Loucy (cell line): ENCODE measurements at regions not wholly inside any gene's neighbourhood (a gene's known extent, or its start where the extent isn't known, plus 50 kb on each side); places are given as distances from the start of the nearest gene placed in this dataset.
"Not testable (repeated sequence)": the region's sequence is repeated elsewhere in the genome, so short reads cannot be mapped to it uniquely, and the experiment has no call there.

Experiments
- H2AFZ ChIP-seq: fragments of 200-600 bp; sonication (generic); 2 replicates; pipeline ENCODE4 v1.6.0; 2016; ENCODE audit warnings: antibody characterized with exemption, mild to moderate bottlenecking, low read length, moderate library complexity
- H3F3A ChIP-seq: fragments of 200-600 bp; 2 replicates; pipeline ENCODE4 v1.6.0; 2016; ENCODE audit warnings: antibody characterized with exemption, low read depth, mild to moderate bottlenecking
- H3K27me3 ChIP-seq: fragments of 200-600 bp; sonication (generic); 2 replicates; pipeline ENCODE4 v1.6.1; 2014; ENCODE audit warnings: low read length, mild to moderate bottlenecking; ENCODE audit not compliant: insufficient read depth, poor library complexity, severe bottlenecking
- H3K36me3 ChIP-seq: fragments of 200-600 bp; sonication (generic); 2 replicates; pipeline ENCODE4 v1.6.1; 2016; ENCODE audit warnings: low read length; ENCODE audit not compliant: insufficient read depth
- H3K4me1 ChIP-seq: fragments of 200-600 bp; sonication (generic); 2 replicates; pipeline ENCODE4 v1.5.1; 2014; ENCODE audit warnings: low read length, mild to moderate bottlenecking; ENCODE audit not compliant: insufficient read depth, poor library complexity, severe bottlenecking
- H3K4me2 ChIP-seq: fragments of 200-600 bp; sonication (generic); 2 replicates; pipeline ENCODE4 v1.6.0; 2014; ENCODE audit warnings: antibody characterized with exemption, low read length, low read depth, mild to moderate bottlenecking; ENCODE audit not compliant: poor library complexity, severe bottlenecking
- H3K4me3 ChIP-seq: fragments of 200-600 bp; sonication (generic); 2 replicates; pipeline ENCODE4 v1.5.1; 2014; ENCODE audit warnings: low read length, mild to moderate bottlenecking, mixed read lengths; ENCODE audit not compliant: poor library complexity, severe bottlenecking
- H3K79me2 ChIP-seq: fragments of 200-600 bp; sonication (generic); 2 replicates; pipeline ENCODE4 v1.6.1; 2014; ENCODE audit warnings: low read length; ENCODE audit not compliant: insufficient read depth
- H3K9ac ChIP-seq: fragments of 200-600 bp; sonication (generic); 2 replicates; pipeline ENCODE4 v1.6.0; 2014; ENCODE audit warnings: mild to moderate bottlenecking, low read depth, low read length, moderate library complexity; ENCODE audit not compliant: poor library complexity, severe bottlenecking
- H3K9me2 ChIP-seq: fragments of 200-600 bp; sonication (generic); replicated peaks from 2 replicates; pipeline ENCODE4 v1.6.1; 2016; ENCODE audit warnings: low read depth, low read length, mixed read lengths
- H3K9me3 ChIP-seq: fragments of 200-600 bp; sonication (generic); 2 replicates; pipeline ENCODE4 v1.6.1; 2014; ENCODE audit warnings: mild to moderate bottlenecking, antibody characterized with exemption, low read length, low read depth; ENCODE audit not compliant: insufficient read depth
- H4K20me1 ChIP-seq: fragments of 200-600 bp; sonication (generic); 2 replicates; pipeline ENCODE4 v1.6.0; 2014; ENCODE audit warnings: antibody characterized with exemption, low read length, mild to moderate bottlenecking; ENCODE audit not compliant: insufficient read depth, poor library complexity, severe bottlenecking
- CTCF ChIP-seq: fragments of 200-600 bp; sonication (generic); conservative IDR thresholded peaks from 2 replicates; pipeline ENCODE4 v1.5.1; 2014; ENCODE audit warnings: mild to moderate bottlenecking, antibody characterized with exemption, low read length
- EZH2phosphoT487 ChIP-seq: fragments of 200-600 bp; IDR thresholded peaks from 2 replicates; pipeline ENCODE4 v1.6.1; 2018; ENCODE audit warnings: antibody characterized with exemption, mild to moderate bottlenecking, moderate library complexity, borderline replicate concordance

- Histone ChIP-seq H3K9ac (no peak overlapping the region), H3K27me3 (no peaks in the 10 kb centered on the region), H3K4me3 (no peak overlapping the region), H3K4me1 (peaks cover 22% of the 10 kb centered on the region), H4K20me1 (no peaks in the 10 kb centered on the region), H2AFZ (no peak overlapping the region), H3K79me2 (no peaks in the 10 kb centered on the region), H3F3A (no peaks in the 10 kb centered on the region), H3K4me2 (no peak overlapping the region), H3K9me3 (no peaks in the 10 kb centered on the region), H3K36me3 (no peaks in the 10 kb centered on the region), H3K9me2 (no peaks in the 10 kb centered on the region)
- TF ChIP-seq EZH2phosphoT487 (no peak), CTCF (no peak)
Observed at GRCh38 chr1:172835834-172836233, 176.9 kb downstream of the FASLG start.

- H2AFZ ChIP-seq, result no peak overlapping the region
- H3K9me3 ChIP-seq, result no peaks in the 10 kb centered on the region
- H3K36me3 ChIP-seq, result no peaks in the 10 kb centered on the region
- peak overlapping the region; percentile 47 for H3K4me2 ChIP-seq
- no peak for TF ChIP-seq EZH2phosphoT487
- no peak for TF ChIP-seq CTCF
- H3K9ac ChIP-seq, result no peak overlapping the region
- no peaks in the 10 kb centered on the region for H3K27me3 ChIP-seq
- no peak overlapping the region for H3K4me3 ChIP-seq
- H3K79me2 ChIP-seq, result no peaks in the 10 kb centered on the region
- no peaks in the 10 kb centered on the region for H4K20me1 ChIP-seq
- H3K9me2 ChIP-seq, result no peaks in the 10 kb centered on the region
- no peaks in the 10 kb centered on the region for H3F3A ChIP-seq
- peaks cover 13% of the 10 kb centered on the region for H3K4me1 ChIP-seq
Observed at GRCh38 chr1:172837816-172838679, 179.1 kb downstream of the FASLG start.

- no peaks in the 10 kb centered on the region for H3K9me2 ChIP-seq
- peaks cover 13% of the 10 kb centered on the region for H3K4me1 ChIP-seq
- H3F3A ChIP-seq, result no peaks in the 10 kb centered on the region
- H3K4me2 ChIP-seq, result peak overlapping the region; percentile 47
- H4K20me1 ChIP-seq, result no peaks in the 10 kb centered on the region
- no peaks in the 10 kb centered on the region for H3K9me3 ChIP-seq
- TF ChIP-seq EZH2phosphoT487 (no peak), CTCF (no peak)
- no peaks in the 10 kb centered on the region for H3K79me2 ChIP-seq
- no peaks in the 10 kb centered on the region for H3K27me3 ChIP-seq
- no peak overlapping the region for H3K4me3 ChIP-seq
- no peaks in the 10 kb centered on the region for H3K36me3 ChIP-seq
- H2AFZ ChIP-seq, result no peak overlapping the region
- H3K9ac ChIP-seq, result no peak overlapping the region
Observed at GRCh38 chr1:172838680-172839313, 179.9 kb downstream of the FASLG start.

GRCh38 chr1:172839639-172840038 is 180.7 kb downstream of the FASLG start:
- H3K4me3 ChIP-seq, H4K20me1 ChIP-seq, H3K4me2 ChIP-seq, H3K9me3 ChIP-seq, H3K36me3 ChIP-seq, H3F3A ChIP-seq, H3K9me2 ChIP-seq, H3K9ac ChIP-seq, H3K79me2 ChIP-seq, H3K27me3 ChIP-seq, H2AFZ ChIP-seq: not testable (repeated sequence)
- peaks cover 16% of the 10 kb centered on the region for H3K4me1 ChIP-seq
